ENCODE measurements at regions not wholly inside any gene's neighbourhood (a gene's known extent, or its start where the extent isn't known, plus 50 kb on each side); places are given as distances from the start of the nearest gene placed in this dataset.

GRCh38 chr12:41745593-41745992 lies 399.1 kb downstream of the GXYLT1 start:
- H3K18ac ChIP-seq (ENCODE audit: low read depth, low read length) = no peak overlapping the region
- no peaks in the 10 kb centered on the region for H3K9me1 ChIP-seq (ENCODE audit: insufficient read depth, low read length)
- DNase-seq = no peak
- POLR2A ChIA-PET (ENCODE audit: unreplicated experiment) = no interaction called here
- H4K91ac ChIP-seq (ENCODE audit: insufficient read depth, low read depth, low read length) = no peak overlapping the region
- H2BK120ac ChIP-seq (ENCODE audit: low read depth, low read length) = no peak overlapping the region
- no peaks in the 10 kb centered on the region for H3K79me1 ChIP-seq (ENCODE audit: low read depth in 1 of 2, low read length in 2 of 2)
- in situ Hi-C loops (cut with MboI; ENCODE audit: low sequenced_read_pairs) (no loop called here), dilution Hi-C loops (cut with HindIII; ENCODE audit: low sequenced_read_pairs, unreplicated experiment) (no loop called here), intact Hi-C loops (cut with micrococcal nuclease) (no loop called here)
- TF ChIP-seq POLR2A (IDR thresholded peaks at IDR 0.05; ENCODE audit: low read depth, low read length) = no peak
- TF ChIP-seq RAD21 (IDR thresholded peaks at IDR 0.05; ENCODE audit: low read length) = no peak
- TF ChIP-seq, protein P1, sequence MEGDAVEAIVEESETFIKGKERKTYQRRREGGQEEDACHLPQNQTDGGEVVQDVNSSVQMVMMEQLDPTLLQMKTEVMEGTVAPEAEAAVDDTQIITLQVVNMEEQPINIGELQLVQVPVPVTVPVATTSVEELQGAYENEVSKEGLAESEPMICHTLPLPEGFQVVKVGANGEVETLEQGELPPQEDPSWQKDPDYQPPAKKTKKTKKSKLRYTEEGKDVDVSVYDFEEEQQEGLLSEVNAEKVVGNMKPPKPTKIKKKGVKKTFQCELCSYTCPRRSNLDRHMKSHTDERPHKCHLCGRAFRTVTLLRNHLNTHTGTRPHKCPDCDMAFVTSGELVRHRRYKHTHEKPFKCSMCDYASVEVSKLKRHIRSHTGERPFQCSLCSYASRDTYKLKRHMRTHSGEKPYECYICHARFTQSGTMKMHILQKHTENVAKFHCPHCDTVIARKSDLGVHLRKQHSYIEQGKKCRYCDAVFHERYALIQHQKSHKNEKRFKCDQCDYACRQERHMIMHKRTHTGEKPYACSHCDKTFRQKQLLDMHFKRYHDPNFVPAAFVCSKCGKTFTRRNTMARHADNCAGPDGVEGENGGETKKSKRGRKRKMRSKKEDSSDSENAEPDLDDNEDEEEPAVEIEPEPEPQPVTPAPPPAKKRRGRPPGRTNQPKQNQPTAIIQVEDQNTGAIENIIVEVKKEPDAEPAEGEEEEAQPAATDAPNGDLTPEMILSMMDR (conservative IDR thresholded peaks at IDR 0.05; ENCODE audit: low read depth, low read length) = no peak
- no peak for TF ChIP-seq RCOR1 (IDR thresholded peaks at IDR 0.05; ENCODE audit: insufficient replicate concordance, low read length)
- TF ChIP-seq MAFK (IDR thresholded peaks at IDR 0.05; ENCODE audit: low read depth, low read length) = no peak
- TF ChIP-seq FOS (IDR thresholded peaks at IDR 0.05; ENCODE audit: low read depth, low read length) = no peak
- TF ChIP-seq RFX5 (IDR thresholded peaks at IDR 0.05; ENCODE audit: low read depth, low read length) = no peak
- no peak for TF ChIP-seq MAZ (IDR thresholded peaks at IDR 0.05; ENCODE audit: borderline replicate concordance, low read depth, low read length)
- TF ChIP-seq, protein P2, sequence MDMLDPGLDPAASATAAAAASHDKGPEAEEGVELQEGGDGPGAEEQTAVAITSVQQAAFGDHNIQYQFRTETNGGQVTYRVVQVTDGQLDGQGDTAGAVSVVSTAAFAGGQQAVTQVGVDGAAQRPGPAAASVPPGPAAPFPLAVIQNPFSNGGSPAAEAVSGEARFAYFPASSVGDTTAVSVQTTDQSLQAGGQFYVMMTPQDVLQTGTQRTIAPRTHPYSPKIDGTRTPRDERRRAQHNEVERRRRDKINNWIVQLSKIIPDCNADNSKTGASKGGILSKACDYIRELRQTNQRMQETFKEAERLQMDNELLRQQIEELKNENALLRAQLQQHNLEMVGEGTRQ (IDR thresholded peaks at IDR 0.05; ENCODE audit: low read depth, low read length) = no peak
- TF ChIP-seq CEBPB (IDR thresholded peaks at IDR 0.05; ENCODE audit: low read depth, low read length) = no peak
- no peak for TF ChIP-seq ELK1 (IDR thresholded peaks at IDR 0.05; ENCODE audit: borderline replicate concordance, low read depth, low read length)
- no peak for TF ChIP-seq BHLHE40 (IDR thresholded peaks at IDR 0.05; ENCODE audit: low read depth, low read length)
- no peak for TF ChIP-seq MXI1 (IDR thresholded peaks at IDR 0.05; ENCODE audit: borderline replicate concordance, low read depth, low read length)
- TF ChIP-seq NFE2L2 (IDR thresholded peaks at IDR 0.05; ENCODE audit: low read depth, low read length) = no peak
- TF ChIP-seq SMC3 (IDR thresholded peaks at IDR 0.05; ENCODE audit: low read depth, low read length) = no peak
- no peak for TF ChIP-seq CHD1 (IDR thresholded peaks at IDR 0.05; ENCODE audit: low read depth, low read length)
- no peak overlapping the region for H3K4ac ChIP-seq (ENCODE audit: low read depth, low read length)
- no CpG with 5 or more reads among the region's 3 CpGs for WGBS, 2 experiments (ENCODE audit: extremely low coverage in 2 of 2, insufficient read length in 1 of 2)
- no peak overlapping the region for H3K9ac ChIP-seq (ENCODE audit: low read depth, low read length)
- no peak overlapping the region for H2BK20ac ChIP-seq (ENCODE audit: low read depth, low read length)
- no peak overlapping the region for H2AK5ac ChIP-seq (ENCODE audit: low read depth, low read length)
- no peaks in the 10 kb centered on the region for H3K27me3 ChIP-seq (ENCODE audit: control insufficient read depth, insufficient read depth, low read length)
- no peak for ATAC-seq (ENCODE audit: low read depth)
- peaks cover 6% of the 10 kb centered on the region; the same call in 1 of the 2 replicates for H3K9me3 ChIP-seq (ENCODE audit: control insufficient read depth, insufficient read depth, low read length)
- H4K8ac ChIP-seq (ENCODE audit: low read depth in 2 of 2, low read length in 2 of 2) = no peak overlapping the region
- H3K36me3 ChIP-seq (ENCODE audit: control insufficient read depth, insufficient read depth, low read length) = no peaks in the 10 kb centered on the region
- H3K56ac ChIP-seq (ENCODE audit: extremely low read depth, insufficient read depth, low read length) = no peak overlapping the region
- no peak overlapping the region for H2BK5ac ChIP-seq (ENCODE audit: low read depth, low read length, poor library complexity, severe bottlenecking)
- H3K4me3 ChIP-seq (ENCODE audit: insufficient read depth, low read depth, low read length) = no peak overlapping the region
- CTCF ChIA-PET = no interaction called here
- H3K14ac ChIP-seq (replicated peaks; ENCODE audit: low read depth, low read length) = no peak overlapping the region
- BruUV-seq (replicated peaks) = no TSS peak
- H3K4me2 ChIP-seq (ENCODE audit: low read depth, low read length) = no peak overlapping the region
- H2AFZ ChIP-seq (replicated peaks; ENCODE audit: low read length, poor library complexity) = no peak overlapping the region
- no peak overlapping the region for H3K23ac ChIP-seq (ENCODE audit: low read depth, low read length)
- no peak overlapping the region for H2BK15ac ChIP-seq (ENCODE audit: low read depth, low read length)
- no peak overlapping the region for H2AK9ac ChIP-seq (replicated peaks; ENCODE audit: low read depth, low read length, poor library complexity)
- H3K27ac ChIP-seq (ENCODE audit: insufficient read depth, low read length) = no peak overlapping the region
- H4K5ac ChIP-seq (ENCODE audit: low read depth, low read length) = no peak overlapping the region
- H4K20me1 ChIP-seq (ENCODE audit: insufficient read depth, low read length) = no peaks in the 10 kb centered on the region
- no peaks in the 10 kb centered on the region for H3K4me1 ChIP-seq (ENCODE audit: control insufficient read depth, insufficient read depth, low read length)

Measured in IMR-90 (cell line).